DMS 273 (cell line): ENCODE measurements at regions not wholly inside any gene's neighbourhood (a gene's known extent, or its start where the extent isn't known, plus 50 kb on each side); places are given as distances from the start of the nearest gene placed in this dataset.
"Not testable (repeated sequence)": the region's sequence is repeated elsewhere in the genome, so short reads cannot be mapped to it uniquely, and the experiment has no call there.

ENCODE experiments used
- DNase-seq: peaks from one replicate; lab custom pipeline; 2025; ENCODE audit not compliant: unreplicated experiment; lab: John Stamatoyannopoulos, UW

DNA sequence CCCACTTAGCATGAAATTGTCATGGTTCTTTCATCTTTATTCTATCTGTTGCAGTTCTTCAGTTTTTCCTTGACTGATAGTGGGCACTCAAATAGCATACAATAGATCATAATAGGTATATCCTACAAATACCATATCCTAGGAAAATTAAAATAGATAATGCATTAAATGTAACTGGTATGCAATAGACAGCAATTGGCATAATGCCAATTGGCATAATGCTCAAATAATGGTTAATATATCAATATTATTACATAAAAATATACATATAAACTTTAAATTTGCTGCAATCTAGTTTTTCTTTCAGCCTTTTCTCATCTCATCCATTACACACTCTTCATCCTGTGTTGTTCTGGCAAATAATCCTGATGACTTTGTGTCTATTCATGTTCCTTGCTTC, 814.6 kb upstream of the TMPRSS15 start:
- no peak for DNase-seq

DNA sequence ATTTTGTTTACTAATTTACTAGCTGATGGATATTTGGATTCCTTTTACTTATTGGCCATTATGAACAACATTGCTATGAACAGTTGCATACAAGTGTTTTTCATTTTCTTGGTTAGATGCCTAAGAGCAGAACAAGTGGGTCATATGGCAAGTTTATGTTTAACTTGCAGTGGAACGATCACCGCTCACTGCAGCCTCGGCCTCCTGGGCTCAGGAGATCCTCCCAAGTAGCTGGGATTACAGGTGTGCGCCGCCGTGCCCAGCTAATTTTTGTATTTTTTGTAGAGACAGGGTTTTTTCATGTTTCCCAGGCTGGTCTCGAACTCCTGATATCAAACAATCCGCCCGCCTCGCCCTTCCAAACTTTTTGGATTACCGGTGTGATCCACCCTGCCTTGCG, 820.5 kb upstream of the TMPRSS15 start:
- DNase-seq = no peak

DNA sequence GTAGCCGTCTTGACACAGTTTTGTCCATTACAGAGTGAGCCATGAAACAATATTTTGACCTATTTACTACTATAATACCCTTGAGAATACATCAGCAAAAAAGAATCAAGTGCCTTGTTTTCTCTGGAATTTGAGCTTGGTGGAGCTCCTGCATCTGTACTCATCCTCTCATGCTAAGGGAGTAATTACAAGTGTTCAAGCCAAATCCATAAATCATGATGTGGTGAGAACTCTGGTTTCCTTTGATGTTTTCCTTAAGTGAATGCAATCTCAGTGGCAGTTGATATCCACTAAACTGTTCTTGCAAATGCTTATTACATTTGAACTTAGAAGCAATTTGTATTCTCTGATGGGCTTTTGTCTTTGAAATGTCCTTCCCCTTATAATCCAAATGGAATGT, 824.6 kb upstream of the TMPRSS15 start:
- no peak for DNase-seq

DNA sequence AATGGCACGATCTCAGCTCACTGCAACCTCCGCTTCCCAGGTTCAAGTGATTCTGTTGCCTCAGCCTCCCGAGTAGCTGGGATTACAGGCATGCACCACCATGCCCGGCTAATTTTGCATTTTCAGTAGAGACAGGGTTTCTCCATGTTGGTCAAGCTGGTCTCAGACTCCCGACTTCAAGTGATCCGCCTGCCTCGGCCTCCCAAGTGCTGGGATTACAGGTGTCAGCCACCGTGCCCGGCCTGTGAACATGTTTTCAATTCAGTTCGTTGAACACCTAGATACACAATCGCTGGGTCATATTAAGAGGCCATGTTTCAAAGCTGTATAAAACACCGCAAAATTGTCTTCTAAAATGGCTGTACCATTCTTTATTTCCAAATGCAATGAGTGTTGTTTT, 830.3 kb upstream of the TMPRSS15 start:
- not testable (repeated sequence) for DNase-seq

DNA sequence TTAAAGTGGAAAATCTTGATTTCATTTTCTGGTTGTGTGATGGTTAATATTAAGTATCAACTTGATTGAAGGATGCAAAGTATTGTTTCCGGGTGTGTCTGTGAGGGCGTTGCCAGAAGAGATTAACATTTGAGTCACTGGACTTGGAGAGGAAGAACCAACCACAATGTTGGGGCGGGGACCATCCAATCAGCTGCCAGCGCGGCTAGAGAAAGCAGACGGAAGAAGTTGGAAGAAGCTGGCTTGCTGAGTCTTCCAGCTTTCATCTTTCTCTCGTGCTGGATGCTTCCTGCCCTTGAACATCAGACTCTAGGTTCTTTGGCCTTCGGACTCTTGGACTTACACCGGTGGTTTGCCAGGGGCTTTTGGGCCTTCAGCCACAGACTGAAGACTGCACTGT, 832.6 kb upstream of the TMPRSS15 start:
- no peak for DNase-seq

DNA sequence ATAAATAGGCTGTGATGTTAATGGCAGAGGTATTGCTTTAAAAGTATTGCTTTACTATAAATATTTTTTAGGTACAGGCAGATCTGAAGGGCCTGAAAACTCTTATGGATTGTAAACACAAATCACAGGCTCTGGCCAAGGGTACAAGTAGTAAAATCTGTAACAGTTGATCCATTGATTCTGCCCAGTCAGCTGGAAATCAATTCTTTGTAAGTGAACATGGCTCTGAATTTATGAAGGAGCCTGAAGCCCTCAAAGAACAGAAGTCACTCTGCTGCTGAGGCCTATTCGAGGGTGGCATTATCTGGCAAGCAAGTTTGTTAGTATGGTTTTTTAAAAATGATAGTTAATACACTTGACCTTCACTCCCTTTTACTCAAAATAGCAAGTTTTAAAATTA, 834.0 kb upstream of the TMPRSS15 start:
- no peak for DNase-seq

DNA sequence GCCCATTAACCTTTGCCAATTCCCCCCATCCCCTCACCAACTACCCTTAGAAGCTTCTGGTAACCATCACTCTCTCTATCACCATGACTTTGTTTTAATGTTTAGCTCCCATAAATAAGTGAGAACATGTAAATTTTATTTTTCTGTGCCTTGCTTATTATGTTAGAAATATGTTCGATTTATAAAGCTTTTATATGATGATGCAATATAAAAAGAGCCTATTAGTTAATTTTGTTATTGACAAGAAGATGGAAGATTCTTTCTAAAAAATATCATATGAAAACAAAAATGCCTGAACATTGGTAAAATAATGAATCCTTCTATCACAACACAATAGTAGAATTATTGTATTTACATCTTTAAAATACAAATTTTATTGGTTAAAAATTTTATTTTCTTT, 836.1 kb upstream of the TMPRSS15 start:
- DNase-seq = no peak

DNA sequence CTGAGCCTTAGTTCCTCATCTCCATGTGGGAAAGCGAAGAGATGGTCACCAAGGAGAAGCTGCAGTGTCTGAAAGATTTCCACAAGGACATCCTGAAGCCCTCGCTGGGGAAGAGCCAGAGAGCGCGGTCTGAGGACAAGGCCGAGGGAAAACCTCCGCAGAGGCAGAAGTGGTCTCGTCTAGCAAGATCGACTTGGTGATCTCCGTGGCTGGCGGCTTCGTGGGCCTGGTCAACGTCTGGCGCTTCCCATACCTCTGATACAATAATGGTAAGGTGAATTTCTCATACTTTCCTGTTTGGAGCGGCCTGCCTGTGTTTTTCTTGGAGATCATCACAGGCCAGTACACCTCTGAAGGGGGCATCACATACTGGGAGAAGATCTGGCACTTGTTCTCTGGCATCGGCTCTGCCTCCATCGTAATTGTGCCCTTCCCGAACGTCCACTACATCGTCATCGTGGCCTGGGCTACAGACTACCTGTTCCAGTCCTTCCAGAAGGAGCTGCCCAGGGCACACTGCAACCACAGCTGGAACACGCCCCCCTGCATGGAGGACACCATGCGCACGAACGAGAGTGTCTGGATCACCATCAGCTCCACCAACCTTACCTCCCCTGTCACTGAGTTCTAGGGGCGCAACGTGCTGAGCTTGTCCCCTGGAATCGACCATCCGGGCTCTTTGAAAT, 841.1 kb upstream of the TMPRSS15 start:
- DNase-seq = no peak

DNA sequence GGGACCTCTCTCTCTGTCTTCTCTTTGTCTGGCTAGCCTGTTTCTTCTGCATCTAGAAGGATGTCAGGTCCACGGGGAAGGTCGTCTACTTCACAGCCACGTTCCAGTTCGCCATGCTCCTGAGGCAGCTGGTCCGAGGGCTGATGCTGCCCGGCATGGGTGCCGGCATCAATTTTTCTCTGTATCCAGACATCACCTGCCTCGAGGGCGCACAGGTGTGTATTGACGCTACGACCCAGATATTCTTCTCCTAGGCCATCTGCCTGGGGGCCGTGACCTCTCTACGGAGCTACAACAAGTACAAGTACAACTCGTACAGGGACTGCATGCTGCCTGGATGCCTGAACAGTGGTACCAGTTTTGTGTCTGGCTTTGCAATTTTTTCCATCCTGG, 841.6 kb upstream of the TMPRSS15 start:
- no peak for DNase-seq

DNA sequence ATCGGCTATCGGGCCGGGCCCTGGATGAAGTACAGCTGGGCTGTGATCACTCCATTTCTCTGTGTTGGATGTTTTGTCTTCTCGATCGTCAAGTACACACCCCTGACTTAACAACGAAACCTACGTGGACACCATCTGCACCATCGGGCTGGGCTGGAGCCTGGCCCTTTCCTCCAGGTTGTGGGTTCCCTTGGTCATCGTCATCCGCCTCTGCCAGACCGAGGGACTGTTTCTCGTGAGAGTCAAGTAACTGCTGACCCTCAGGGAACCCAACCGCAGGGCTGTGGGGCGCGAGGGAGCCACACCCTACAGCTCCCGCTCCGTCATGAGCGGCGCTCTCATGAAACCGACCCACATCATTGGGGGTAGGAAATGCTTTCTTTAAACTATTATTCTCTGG, 842.4 kb upstream of the TMPRSS15 start:
- DNase-seq = no peak

DNA sequence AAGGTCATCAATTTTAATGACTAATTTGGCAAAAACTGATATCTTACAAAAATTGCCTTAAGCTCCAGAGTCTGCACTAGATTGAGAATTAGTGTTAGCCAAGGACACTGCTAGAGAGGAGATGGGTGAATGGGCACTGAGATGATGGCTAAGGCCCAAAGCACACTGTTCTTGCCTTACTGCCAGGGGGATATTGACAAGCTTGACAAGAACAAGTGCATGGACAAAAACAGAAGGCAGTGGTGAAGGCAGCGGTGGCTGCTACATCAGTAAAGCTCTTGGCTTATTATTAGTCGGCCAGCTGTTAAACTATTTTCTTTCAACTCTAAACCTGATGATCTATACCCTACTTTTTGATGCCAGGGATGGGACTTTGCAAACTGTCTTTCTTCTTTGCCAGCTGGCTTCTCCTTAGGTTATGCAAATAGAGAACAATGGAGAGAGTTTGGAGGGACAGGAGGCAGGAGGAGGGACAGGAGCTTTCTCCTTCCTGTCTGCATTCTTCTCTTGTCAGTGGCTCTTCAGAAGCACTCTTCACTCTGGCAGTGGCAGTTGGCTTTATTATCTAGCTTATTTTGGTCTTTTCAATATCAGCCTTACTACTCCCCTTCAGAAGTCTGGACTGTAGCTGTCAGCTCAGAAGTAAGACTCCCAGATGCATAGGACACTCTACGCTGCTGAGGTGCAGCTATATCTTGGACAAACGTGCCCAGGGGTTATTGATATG, 853.5 kb upstream of the TMPRSS15 start:
- DNase-seq = no peak

DNA sequence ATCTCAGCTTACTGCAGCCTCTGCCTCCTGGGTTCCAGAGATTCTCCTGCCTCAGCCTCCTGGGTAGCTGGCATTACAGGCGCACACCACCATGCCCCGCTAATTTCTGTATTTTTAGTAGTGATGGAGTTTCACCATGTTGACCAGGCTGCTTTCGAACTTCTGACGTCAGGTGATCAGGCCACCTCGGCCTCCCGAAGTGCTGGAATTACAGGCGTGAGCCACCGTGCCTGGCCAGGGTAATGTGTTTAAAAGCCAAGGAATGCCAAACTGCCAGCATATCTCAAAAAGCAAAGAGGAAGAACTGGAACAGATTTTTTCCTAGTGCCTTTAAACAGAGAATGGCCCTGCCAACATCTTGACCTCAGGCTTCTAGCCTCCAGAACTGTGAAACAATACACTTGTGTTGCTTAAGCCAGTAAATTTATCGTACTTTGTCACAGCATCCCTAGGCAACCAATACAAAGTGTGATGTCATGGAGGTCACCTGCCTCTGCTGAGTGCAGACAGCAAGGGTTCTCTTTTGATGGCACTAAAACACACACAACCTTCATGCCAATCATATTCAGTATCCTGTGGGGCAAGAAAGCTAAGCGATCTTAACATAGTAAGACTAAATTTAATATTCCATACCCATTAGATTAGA, 858.3 kb upstream of the TMPRSS15 start:
- DNase-seq = no peak

DNA sequence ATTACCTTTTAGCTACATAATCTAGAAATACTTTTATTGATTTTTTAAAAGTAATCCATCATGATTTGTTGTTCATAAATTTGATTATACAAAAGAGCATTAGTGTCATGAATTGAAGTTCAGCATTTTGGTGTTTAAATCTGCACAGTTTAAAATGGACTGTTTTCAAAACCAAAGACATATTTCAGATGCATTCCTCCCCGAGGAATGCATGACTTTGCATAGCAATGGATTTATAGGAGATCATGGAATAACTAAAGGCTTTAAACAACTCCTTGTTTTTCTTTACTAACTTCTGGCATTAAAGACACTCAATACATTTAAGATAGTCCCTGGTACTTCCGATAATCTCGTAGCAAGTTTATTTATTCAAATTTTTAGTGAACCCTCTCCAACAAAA, 863.1 kb upstream of the TMPRSS15 start:
- no peak for DNase-seq

DNA sequence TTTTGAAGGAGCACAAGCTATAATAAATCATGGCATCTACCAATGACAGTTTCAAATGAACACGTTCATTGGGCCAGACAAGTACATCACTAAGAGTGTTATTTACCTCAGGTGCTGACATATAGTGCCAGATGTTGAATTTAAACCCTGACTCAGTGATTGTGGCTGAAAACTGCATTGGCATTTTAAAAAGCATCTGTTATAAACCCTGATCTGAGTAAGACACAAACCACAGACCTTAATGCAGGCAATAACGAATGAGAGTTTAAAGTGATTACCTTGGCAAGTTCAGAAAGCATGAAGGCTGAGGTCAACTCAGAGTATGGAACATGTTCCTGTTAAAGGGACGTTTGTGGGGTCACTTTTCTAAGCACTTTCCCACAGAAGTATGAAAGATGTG, 865.1 kb upstream of the TMPRSS15 start:
- DNase-seq = no peak

DNA sequence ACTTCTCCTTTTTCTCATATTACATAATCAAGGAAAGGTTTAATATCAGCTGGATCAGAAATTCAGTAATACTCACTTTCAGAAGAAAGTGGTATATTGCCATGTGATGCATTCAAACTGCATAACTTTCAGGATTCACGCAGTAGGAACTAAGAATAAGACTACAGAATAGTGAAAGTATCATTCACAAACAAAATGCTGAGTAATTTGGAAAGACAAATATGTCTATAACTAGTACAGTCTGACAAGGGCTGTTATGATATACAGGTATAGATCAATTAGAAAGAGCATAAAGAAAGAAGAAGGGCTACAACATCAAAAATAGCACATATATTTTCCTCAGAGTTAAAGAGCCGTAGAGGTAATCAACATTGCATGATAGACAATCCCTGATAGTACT, 871.5 kb upstream of the TMPRSS15 start:
- DNase-seq = no peak

DNA sequence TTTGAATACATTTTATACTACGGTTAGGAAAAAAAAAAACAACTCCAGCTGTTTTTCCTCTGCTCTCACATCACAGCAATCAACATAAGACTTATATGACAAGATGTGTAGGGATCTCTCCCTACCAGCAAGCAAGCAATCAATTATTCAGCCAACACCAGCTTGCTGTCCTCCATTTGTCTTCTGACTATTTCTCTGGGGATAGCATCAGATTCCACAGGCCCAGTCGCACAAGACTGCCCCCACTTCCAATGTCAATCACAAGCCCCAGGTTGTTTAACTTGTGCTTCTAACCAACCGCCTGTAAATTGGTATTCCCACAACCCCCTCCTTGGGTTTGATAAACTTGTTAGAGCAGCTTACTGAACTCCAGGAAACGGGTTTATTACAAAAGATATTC, 873.1 kb upstream of the TMPRSS15 start:
- no peak for DNase-seq

DNA sequence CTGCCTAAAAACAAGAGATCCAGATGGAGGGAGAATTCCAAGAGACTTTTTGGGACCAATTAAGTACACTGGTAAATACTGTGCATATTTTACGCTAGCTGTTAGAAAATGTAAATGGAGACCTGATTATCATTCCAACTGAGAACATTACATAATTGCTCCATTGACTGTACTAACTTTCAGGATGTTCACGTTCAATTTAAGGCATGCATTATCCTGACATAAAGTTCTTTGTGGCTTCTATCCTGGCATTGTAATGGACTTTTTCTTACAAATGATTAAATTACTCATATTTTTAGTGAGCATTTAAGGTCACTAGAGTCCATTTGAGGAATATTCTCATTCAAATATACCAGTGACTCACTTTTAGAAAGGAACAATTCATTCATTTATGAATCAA, 883.3 kb upstream of the TMPRSS15 start:
- no peak for DNase-seq

DNA sequence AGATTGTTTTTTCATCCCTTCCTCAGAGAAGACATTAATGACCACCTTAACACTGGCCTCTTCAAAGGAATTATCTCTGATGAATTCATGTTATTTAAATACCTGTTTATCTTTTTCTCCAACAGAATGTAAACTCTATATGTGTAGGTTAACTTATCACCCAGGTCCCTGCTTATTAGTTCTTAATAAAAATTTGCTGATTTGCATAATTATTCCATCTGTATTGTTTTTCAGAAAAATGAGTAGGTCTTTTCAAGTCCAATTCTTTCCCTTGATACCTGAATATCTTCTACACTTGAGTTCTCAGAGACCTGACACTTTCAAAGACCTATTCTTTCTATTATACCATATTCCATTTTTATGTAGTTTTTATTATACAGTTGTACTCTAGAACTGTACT, 886.7 kb upstream of the TMPRSS15 start:
- DNase-seq = no peak

DNA sequence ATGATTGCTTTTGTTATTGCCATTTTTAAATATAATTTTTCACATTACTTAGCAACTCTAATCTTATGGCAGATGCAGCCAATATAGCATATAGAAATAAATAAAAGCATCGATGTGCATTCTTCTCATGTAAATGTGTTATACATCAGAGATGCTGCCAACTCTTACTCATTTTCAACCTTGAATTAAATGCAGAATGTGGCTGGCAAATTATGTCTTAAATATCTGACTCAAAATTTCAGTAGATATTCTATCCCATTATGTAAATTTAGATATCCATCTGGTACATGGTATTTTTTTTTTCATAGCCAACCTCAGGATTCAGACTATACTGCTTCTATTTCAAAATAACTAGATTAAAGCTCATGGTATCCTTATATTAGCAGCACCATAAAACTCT, 916.7 kb upstream of the TMPRSS15 start:
- no peak for DNase-seq

DNA sequence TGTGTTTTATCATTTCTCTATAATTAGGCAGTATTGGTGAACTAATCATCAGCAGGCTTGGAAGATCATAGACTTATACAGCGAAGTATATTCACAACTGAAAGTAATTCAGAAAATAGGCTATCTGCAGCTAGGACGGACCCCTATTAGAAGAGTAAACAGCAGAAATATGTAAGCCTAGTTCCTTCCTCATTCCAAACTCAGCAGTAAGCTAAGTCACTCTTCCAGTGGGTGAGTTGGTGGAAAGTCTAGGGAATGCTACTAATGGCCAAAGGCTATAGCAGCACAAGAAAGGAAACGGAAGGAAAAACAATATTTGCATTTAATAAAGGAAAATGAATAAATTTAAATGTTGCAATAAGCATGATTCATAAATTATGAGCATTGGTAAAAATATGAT, 918.1 kb upstream of the TMPRSS15 start:
- no peak for DNase-seq

DNA sequence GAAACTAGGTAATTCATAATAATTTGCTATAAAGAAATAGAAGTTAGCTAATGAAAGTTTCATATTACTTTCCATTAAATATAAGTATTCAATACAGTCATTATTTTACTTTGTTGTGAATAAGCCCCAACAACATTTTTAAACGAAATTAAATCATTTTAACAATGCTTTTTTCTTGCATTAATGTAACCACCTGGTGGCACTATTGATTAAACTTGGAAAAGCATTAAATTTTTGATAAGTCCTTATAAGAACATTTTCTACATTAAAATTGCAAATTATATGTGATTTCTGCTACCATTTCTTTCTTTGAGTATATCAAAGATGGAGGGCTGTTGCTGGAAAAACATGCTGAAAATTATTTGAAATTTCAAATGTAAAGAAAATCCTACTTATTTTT, 918.8 kb upstream of the TMPRSS15 start:
- peak; percentile 28 for DNase-seq

DNA sequence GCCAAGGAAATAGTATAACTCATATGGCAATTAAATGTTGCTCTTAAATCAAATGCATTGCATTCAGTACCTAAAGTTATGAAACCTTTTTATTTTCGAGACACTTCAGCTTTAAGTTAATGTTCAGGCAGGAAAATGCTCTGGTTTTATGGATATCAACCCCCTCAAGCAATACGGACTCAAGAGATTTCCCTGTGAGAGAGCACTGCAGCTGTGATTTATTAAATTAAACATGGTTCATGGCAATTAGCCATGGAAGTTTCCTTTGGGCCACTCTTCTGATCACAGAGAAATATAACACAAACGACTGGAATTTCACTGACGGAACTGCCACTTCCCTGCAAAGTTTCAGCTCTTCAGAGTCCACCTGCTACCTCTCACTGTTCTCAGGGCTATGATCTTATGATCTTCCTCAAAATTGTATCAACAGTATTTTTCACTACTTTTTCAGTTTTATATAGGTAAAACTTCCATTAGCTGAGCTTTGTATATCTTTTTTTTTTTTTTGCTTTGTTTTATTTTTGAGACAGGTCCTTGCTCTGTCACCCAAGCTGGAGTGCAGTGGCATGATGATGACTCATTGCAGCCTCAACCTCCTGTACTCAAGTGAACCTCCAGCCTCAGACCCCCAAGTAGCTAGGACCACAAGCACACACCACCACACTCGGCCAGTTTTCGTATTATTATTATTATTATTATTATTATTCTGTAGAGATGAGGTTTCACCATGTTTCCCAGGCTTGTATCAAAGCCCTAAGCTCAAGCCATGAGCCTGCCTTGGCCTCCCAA, 923.1 kb upstream of the TMPRSS15 start:
- no peak for DNase-seq
